Mesothelial cell of epicardium (in vitro differentiated cells): ENCODE measurements at regions not wholly inside any gene's neighbourhood (a gene's known extent, or its start where the extent isn't known, plus 50 kb on each side); places are given as distances from the start of the nearest gene placed in this dataset.

ENCODE experiments used
- DNase-seq, 2 experiments: peaks; one replicate each; pipeline ENCODE4 v3.0.0; 2021; ENCODE audit warnings: low spot score in 2 of 2; ENCODE audit not compliant: unreplicated experiment in 2 of 2
- H3K27ac Mint-ChIP-seq: 2 replicates; pipeline ENCODE4 v1.8.0; 2021; ENCODE audit warnings: mixed read lengths
- H3K27me3 Mint-ChIP-seq: 2 replicates; pipeline ENCODE4 v1.8.0; 2021; ENCODE audit warnings: low read depth, mixed read lengths
- H3K36me3 Mint-ChIP-seq: 2 replicates; pipeline ENCODE4 v1.8.0; 2021; ENCODE audit warnings: mixed read lengths
- H3K4me1 Mint-ChIP-seq: 2 replicates; pipeline ENCODE4 v1.8.0; 2021; ENCODE audit warnings: mixed read lengths
- H3K4me3 Mint-ChIP-seq: 2 replicates; pipeline ENCODE4 v1.8.0; 2021; ENCODE audit warnings: mild to moderate bottlenecking, moderate library complexity, mixed read lengths
- H3K9me3 Mint-ChIP-seq: 2 replicates; pipeline ENCODE4 v1.8.0; 2021; ENCODE audit warnings: mixed read lengths
- TF ChIP-seq, protein P1 (sequence below): fragments of 200-600 bp; sonication (generic); IDR thresholded peaks from one replicate; pipeline ENCODE4 v1.5.0; 2021; ENCODE audit warnings: antibody characterized with exemption; ENCODE audit not compliant: unreplicated experiment

DNA sequence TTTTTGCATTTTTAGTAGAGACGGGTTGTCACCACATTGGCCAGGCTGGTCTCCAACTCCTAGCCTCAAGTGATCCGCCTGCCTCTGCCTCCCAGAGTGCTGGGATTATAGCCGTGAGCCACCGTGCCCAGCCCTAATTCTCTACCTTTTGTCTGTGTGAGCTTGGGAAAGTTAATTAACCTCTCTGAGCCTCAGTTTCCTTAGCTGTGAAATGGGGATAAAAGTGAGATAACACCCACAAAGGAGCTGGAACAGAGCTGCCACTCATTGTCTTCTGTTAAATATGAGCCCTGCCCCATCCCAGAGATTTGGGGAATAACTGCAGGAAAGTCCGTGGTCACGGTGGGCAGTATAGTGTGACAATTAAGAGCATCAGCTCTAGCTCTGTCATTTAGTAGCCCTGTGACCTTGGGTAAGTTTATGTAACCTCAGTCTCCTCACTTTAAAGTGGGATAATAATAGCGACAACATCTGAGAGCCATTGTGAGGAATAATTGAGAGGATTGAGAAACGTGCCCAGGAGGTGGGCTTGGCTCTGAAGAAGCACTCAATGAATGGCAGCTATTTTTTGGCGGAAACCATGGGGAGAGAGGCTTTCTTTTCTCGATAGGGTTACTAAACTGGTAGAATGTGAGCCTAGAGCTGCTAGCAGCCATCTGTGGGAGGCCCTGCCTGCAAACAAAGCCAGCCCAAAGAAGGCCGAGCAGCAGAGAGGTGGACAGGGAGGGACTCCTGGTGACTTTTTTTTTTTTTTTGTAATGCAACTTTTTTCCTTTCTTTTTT is 60.8 kb upstream of the MED13L start:
- Mint-ChIP-seq H3K27me3 (no peaks in the 10 kb centered on the region), H3K9me3 (peaks cover 9% of the 10 kb centered on the region), H3K36me3 (no peaks in the 10 kb centered on the region), H3K27ac (no peak overlapping the region), H3K4me3 (no peak overlapping the region), H3K4me1 (no peaks in the 10 kb centered on the region)
- TF ChIP-seq, protein P1, sequence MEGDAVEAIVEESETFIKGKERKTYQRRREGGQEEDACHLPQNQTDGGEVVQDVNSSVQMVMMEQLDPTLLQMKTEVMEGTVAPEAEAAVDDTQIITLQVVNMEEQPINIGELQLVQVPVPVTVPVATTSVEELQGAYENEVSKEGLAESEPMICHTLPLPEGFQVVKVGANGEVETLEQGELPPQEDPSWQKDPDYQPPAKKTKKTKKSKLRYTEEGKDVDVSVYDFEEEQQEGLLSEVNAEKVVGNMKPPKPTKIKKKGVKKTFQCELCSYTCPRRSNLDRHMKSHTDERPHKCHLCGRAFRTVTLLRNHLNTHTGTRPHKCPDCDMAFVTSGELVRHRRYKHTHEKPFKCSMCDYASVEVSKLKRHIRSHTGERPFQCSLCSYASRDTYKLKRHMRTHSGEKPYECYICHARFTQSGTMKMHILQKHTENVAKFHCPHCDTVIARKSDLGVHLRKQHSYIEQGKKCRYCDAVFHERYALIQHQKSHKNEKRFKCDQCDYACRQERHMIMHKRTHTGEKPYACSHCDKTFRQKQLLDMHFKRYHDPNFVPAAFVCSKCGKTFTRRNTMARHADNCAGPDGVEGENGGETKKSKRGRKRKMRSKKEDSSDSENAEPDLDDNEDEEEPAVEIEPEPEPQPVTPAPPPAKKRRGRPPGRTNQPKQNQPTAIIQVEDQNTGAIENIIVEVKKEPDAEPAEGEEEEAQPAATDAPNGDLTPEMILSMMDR, result no peak
- no peak for DNase-seq

- no peaks in the 10 kb centered on the region for H3K27me3 Mint-ChIP-seq
- H3K36me3 Mint-ChIP-seq, result no peaks in the 10 kb centered on the region
- DNase-seq, result no peak
- TF ChIP-seq, protein P1, result no peak
- no peak overlapping the region for H3K4me3 Mint-ChIP-seq
- no peak overlapping the region for H3K27ac Mint-ChIP-seq
- H3K4me1 Mint-ChIP-seq, result no peaks in the 10 kb centered on the region
- H3K9me3 Mint-ChIP-seq, result peaks cover 12% of the 10 kb centered on the region
Measured at GRCh38 chr12:116339062-116339461, 61.6 kb upstream of the MED13L start.

DNA sequence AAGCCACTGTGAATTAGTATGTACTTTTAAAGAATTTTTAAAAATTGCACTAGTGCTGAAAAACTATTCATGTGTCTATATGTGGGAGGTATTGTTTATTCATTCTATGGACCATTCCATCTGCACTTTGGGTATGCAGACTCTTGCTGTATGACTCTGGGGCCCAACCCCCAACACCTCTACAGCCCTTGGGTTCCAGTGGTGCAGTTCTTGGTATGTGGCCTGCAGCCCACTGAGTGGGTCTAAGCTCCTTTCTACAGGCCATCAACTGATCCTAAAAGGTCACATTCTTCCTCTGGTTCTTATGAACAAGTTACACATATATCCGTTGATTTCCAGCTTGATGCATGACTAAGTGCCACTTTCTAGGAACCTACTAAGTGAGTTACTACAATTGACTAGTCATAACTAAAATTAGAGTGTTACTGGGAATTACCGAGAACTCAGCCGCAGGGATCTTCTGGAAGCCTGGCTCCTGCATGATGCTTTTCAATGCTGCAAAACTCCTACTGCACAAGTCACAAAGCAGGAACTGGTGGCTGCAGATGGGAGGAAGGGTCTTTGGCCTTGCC is 62.4 kb upstream of the MED13L start:
- DNase-seq, result no peak
- TF ChIP-seq, protein P1, result no peak
- Mint-ChIP-seq H3K4me3 (no peak overlapping the region), H3K27ac (no peak overlapping the region), H3K4me1 (no peaks in the 10 kb centered on the region), H3K36me3 (peaks cover 3% of the 10 kb centered on the region), H3K27me3 (no peaks in the 10 kb centered on the region), H3K9me3 (peaks cover 17% of the 10 kb centered on the region)

DNA sequence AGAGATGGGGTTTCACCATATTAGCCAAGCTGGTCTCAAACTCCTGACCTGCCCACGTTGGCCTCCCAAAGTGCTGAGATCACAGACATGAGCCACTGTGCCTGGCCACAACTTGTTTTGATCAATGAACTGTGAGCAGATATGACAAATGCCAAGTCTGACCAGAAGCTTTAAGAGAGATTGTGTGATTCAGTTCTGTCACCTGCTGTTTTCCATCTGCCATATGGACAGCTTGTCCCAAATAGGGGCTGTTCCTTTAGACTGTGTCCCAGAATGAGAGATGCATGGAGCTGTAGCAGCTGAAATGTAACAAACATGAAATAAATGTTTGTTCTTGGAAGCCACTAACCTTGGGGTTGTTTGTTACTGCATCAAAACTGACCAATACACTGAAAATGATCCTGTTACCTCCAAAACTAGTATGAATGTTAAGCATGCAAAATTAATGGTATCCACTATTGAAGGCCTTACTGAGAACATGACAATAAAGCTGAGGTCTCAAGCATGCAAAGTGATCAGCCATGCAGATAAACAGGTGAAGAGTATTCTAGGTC is 65.9 kb upstream of the MED13L start:
- Mint-ChIP-seq H3K27me3 (no peaks in the 10 kb centered on the region), H3K36me3 (peaks cover 3% of the 10 kb centered on the region), H3K4me3 (no peak overlapping the region), H3K27ac (no peak overlapping the region), H3K9me3 (peaks cover 21% of the 10 kb centered on the region), H3K4me1 (peaks cover 20% of the 10 kb centered on the region)
- DNase-seq, result no peak
- TF ChIP-seq, protein P1, result no peak

- Mint-ChIP-seq H3K36me3 (peaks cover 3% of the 10 kb centered on the region), H3K27ac (peak overlapping the region; percentile 76), H3K4me1 (peaks cover 20% of the 10 kb centered on the region), H3K27me3 (no peaks in the 10 kb centered on the region), H3K4me3 (no peak overlapping the region), H3K9me3 (peaks cover 21% of the 10 kb centered on the region)
- TF ChIP-seq, protein P1, result no peak
- no peak for DNase-seq
Measured at GRCh38 chr12:116346222-116346621, 68.7 kb upstream of the MED13L start.
